ENCODE measurements at regions not wholly inside any gene's neighbourhood (a gene's known extent, or its start where the extent isn't known, plus 50 kb on each side); places are given as distances from the start of the nearest gene placed in this dataset.

GRCh38 chr1:222457513-222457912 is 90.4 kb downstream of the HHIPL2 start:
- H3K9me2 ChIP-seq (ENCODE audit: insufficient read depth) = no peaks in the 10 kb centered on the region
- H3K4me2 ChIP-seq (ENCODE audit: unreplicated experiment) = no peak overlapping the region
- TF ChIP-seq EZH2 (IDR thresholded peaks at IDR 0.05; ENCODE audit: insufficient read depth, poor library complexity, severe bottlenecking) = no peak
- TF ChIP-seq EZH2phosphoT487 (IDR thresholded peaks at IDR 0.05; ENCODE audit: insufficient read depth, low read depth) = no peak
- H3K9me3 ChIP-seq (ENCODE audit: low read depth) = no peaks in the 10 kb centered on the region
- no peak overlapping the region for H3K4me3 ChIP-seq
- peaks cover 18% of the 10 kb centered on the region for H3K4me1 ChIP-seq (ENCODE audit: insufficient read depth)
- no peak overlapping the region for H3K27ac ChIP-seq
- peaks cover 19% of the 10 kb centered on the region; the same call in 1 of the 2 replicates for H3F3A ChIP-seq (ENCODE audit: insufficient read depth)
- no peaks in the 10 kb centered on the region for H3K27me3 ChIP-seq (replicated peaks; ENCODE audit: insufficient read depth)
- no peaks in the 10 kb centered on the region for H3K79me2 ChIP-seq (ENCODE audit: insufficient read depth)
- H3K9ac ChIP-seq = no peak overlapping the region
- H4K20me1 ChIP-seq (ENCODE audit: insufficient read depth) = no peaks in the 10 kb centered on the region
- no peak overlapping the region for H2AFZ ChIP-seq
- in situ Hi-C loops (cut with MboI) = loop anchor here (10.0 kb wide), 1 partner anchor 713 kb away; the partner anchor contains the start of gene DUSP10
- no peak for DNase-seq
- WGBS, 2 experiments (ENCODE audit: low coverage in 1 of 2, low lambda C conversion rate in 2 of 2, missing lambda C conversion rate in 2 of 2) = 41 to 59% methylated on average over 1 of the region's 1 CpG
- H3K36me3 ChIP-seq (ENCODE audit: low read depth) = no peaks in the 10 kb centered on the region

GRCh38 chr1:222457084-222457483 is 90.8 kb downstream of the HHIPL2 start:
- H3K4me2 ChIP-seq (ENCODE audit: unreplicated experiment) = no peak overlapping the region
- no peak overlapping the region for H3K4me3 ChIP-seq
- no peaks in the 10 kb centered on the region for H3K79me2 ChIP-seq (ENCODE audit: insufficient read depth)
- DNase-seq = no peak
- H3F3A ChIP-seq (ENCODE audit: insufficient read depth) = peaks cover 19% of the 10 kb centered on the region; the same call in 1 of the 2 replicates
- TF ChIP-seq EZH2phosphoT487 (IDR thresholded peaks at IDR 0.05; ENCODE audit: insufficient read depth, low read depth) (no peak), EZH2 (IDR thresholded peaks at IDR 0.05; ENCODE audit: insufficient read depth, poor library complexity, severe bottlenecking) (no peak)
- H3K9me3 ChIP-seq (ENCODE audit: low read depth) = no peaks in the 10 kb centered on the region
- no peak overlapping the region for H2AFZ ChIP-seq
- no peak overlapping the region for H3K27ac ChIP-seq
- in situ Hi-C loops (cut with MboI) = loop anchor here (10.0 kb wide), 1 partner anchor 712 kb away; the partner anchor contains the start of gene DUSP10
- no peaks in the 10 kb centered on the region for H3K27me3 ChIP-seq (replicated peaks; ENCODE audit: insufficient read depth)
- H3K9me2 ChIP-seq (ENCODE audit: insufficient read depth) = no peaks in the 10 kb centered on the region
- no peak overlapping the region for H3K9ac ChIP-seq
- WGBS, 2 experiments (ENCODE audit: low coverage in 1 of 2, low lambda C conversion rate in 2 of 2, missing lambda C conversion rate in 2 of 2) = 88 to 89% methylated on average over 1 of the region's 1 CpG
- no peaks in the 10 kb centered on the region for H3K36me3 ChIP-seq (ENCODE audit: low read depth)
- no peaks in the 10 kb centered on the region for H4K20me1 ChIP-seq (ENCODE audit: insufficient read depth)
- H3K4me1 ChIP-seq (ENCODE audit: insufficient read depth) = peaks cover 18% of the 10 kb centered on the region

DNA sequence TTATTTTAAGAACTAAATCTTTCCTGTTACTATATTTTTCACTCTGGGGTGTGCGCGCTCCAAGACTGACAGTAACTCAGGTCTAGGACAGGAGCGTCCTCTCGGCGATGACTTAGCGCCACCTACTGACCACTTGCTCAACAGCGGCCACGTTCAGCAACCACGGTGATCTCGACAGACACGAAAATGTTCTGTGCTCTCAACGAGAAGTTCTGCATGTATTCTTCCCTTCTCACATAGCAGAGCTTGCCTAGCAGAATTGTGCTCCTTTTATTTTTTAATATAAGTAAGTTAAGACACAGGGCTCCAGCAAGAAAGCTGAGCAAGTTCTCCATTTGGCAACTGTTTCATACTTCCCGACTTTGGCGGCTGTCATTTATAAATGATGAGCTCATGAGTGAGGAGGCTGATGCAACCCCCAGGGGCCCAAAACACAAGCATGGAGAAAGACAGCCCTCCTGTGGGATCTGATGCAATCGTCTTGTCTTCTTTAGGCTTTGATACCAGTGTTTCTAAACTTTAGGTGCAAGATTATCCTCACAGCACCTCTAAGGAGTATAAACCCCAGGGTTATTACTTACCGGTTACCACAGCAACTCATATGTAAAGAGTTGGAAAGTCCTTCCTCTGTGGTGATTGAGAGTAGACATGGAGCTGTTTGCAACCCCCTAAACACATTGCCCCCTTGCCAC is 92.6 kb downstream of the HHIPL2 start:
- Histone ChIP-seq H3K79me2 (ENCODE audit: insufficient read depth) (no peaks in the 10 kb centered on the region), H3K9me2 (ENCODE audit: insufficient read depth) (no peaks in the 10 kb centered on the region), H3K9me3 (ENCODE audit: low read depth) (no peaks in the 10 kb centered on the region), H3K27me3 (replicated peaks; ENCODE audit: insufficient read depth) (no peaks in the 10 kb centered on the region), H3K4me2 (ENCODE audit: unreplicated experiment) (peak overlapping the region; percentile 69), H3K9ac (peak overlapping the region; percentile 59), H3K36me3 (ENCODE audit: low read depth) (no peaks in the 10 kb centered on the region), H4K20me1 (ENCODE audit: insufficient read depth) (no peaks in the 10 kb centered on the region), H2AFZ (peak overlapping the region; percentile 78), H3F3A (ENCODE audit: insufficient read depth) (peaks cover 19% of the 10 kb centered on the region; the same call in 1 of the 2 replicates), H3K4me1 (ENCODE audit: insufficient read depth) (peaks cover 18% of the 10 kb centered on the region), H3K27ac (peak overlapping the region; percentile 78), H3K4me3 (peak overlapping the region; percentile 61)
- 1 to 2% methylated on average over 16 of the region's 16 CpGs for WGBS, 2 experiments (ENCODE audit: low coverage in 1 of 2, low lambda C conversion rate in 2 of 2, missing lambda C conversion rate in 2 of 2)
- peak; percentile 92 for DNase-seq
- TF ChIP-seq EZH2phosphoT487 (IDR thresholded peaks at IDR 0.05; ENCODE audit: insufficient read depth, low read depth) (no peak), EZH2 (IDR thresholded peaks at IDR 0.05; ENCODE audit: insufficient read depth, poor library complexity, severe bottlenecking) (no peak)
- in situ Hi-C loops (cut with MboI) = loop anchor here (10.0 kb wide), 1 partner anchor 711 kb away; the partner anchor contains the start of gene DUSP10

DNA sequence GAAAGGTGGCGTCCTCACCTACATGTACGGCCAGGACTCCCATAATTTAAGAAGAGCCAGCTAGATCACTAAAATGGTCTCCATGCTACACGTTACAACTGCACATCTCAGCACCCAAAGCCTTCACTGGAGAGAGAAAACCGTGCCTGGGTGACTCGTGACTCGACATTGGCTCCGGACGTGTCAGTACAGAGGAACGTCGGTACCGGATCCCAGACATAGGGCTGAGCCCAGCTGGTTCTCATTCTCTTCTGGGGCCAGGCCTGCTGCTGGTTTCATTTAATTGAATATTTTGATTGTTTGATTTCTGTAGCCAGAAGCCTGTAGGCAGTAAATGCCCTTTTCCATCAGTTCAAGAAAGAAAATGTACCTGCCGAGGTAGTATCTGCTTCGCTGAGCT is 93.1 kb downstream of the HHIPL2 start:
- H3K9me2 ChIP-seq (ENCODE audit: insufficient read depth) = no peaks in the 10 kb centered on the region
- 2 to 3% methylated on average over 13 of the region's 13 CpGs for WGBS, 2 experiments (ENCODE audit: low coverage in 1 of 2, low lambda C conversion rate in 2 of 2, missing lambda C conversion rate in 2 of 2)
- H4K20me1 ChIP-seq (ENCODE audit: insufficient read depth) = no peaks in the 10 kb centered on the region
- H3K4me3 ChIP-seq = peak overlapping the region; percentile 61
- H3K4me1 ChIP-seq (ENCODE audit: insufficient read depth) = peaks cover 18% of the 10 kb centered on the region
- H3K36me3 ChIP-seq (ENCODE audit: low read depth) = no peaks in the 10 kb centered on the region
- H3K27ac ChIP-seq = peak overlapping the region; percentile 78
- no peaks in the 10 kb centered on the region for H3K9me3 ChIP-seq (ENCODE audit: low read depth)
- TF ChIP-seq EZH2 (IDR thresholded peaks at IDR 0.05; ENCODE audit: insufficient read depth, poor library complexity, severe bottlenecking) (no peak), EZH2phosphoT487 (IDR thresholded peaks at IDR 0.05; ENCODE audit: insufficient read depth, low read depth) (no peak)
- in situ Hi-C loops (cut with MboI) = loop anchor here (10.0 kb wide), 1 partner anchor 710 kb away; the partner anchor contains the start of gene DUSP10
- no peaks in the 10 kb centered on the region for H3K27me3 ChIP-seq (replicated peaks; ENCODE audit: insufficient read depth)
- no peaks in the 10 kb centered on the region for H3K79me2 ChIP-seq (ENCODE audit: insufficient read depth)
- peak overlapping the region; percentile 78 for H2AFZ ChIP-seq
- peak overlapping the region; percentile 69 for H3K4me2 ChIP-seq (ENCODE audit: unreplicated experiment)
- peaks cover 19% of the 10 kb centered on the region; the same call in 1 of the 2 replicates for H3F3A ChIP-seq (ENCODE audit: insufficient read depth)
- peak overlapping the region; percentile 59 for H3K9ac ChIP-seq
- DNase-seq = peak; percentile 91

Measured in GM23248 (cell line).